ENCODE measurements at regions not wholly inside any gene's neighbourhood (a gene's known extent, or its start where the extent isn't known, plus 50 kb on each side); places are given as distances from the start of the nearest gene placed in this dataset.

DNA sequence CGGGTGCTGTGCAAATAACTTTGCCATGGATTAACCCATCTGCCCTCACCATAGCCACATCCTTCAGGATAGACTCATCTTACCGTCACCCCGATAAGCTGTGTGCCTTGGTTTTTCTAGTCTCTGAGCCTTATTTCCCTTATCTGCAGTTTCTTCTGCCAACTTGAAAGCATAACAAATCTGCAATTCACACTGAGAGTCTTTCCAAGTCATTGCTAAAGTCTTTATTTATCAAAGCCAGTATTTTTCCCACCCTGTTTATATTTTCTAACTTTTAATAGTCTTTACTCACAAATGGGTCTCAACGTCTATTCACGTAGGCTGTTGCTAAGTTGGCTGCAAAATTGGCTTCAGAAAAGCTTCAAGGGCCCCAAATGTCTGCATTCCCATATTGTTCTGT lies 61.6 kb upstream of the SUCLG2 start:
- H3K4me3 ChIP-seq (ENCODE audit: low read depth in 1 of 2, low read length in 2 of 2): no peak overlapping the region
- no peaks in the 10 kb centered on the region for H3K9me3 ChIP-seq (ENCODE audit: insufficient read depth, low read length, severe bottlenecking)
- H3K27ac ChIP-seq (ENCODE audit: low read length): no peak overlapping the region
- H3K79me2 ChIP-seq (ENCODE audit: insufficient read depth, low read length): no peaks in the 10 kb centered on the region
- H3K4me1 ChIP-seq (ENCODE audit: insufficient read depth, low read length): no peaks in the 10 kb centered on the region
- TF ChIP-seq, protein P1, sequence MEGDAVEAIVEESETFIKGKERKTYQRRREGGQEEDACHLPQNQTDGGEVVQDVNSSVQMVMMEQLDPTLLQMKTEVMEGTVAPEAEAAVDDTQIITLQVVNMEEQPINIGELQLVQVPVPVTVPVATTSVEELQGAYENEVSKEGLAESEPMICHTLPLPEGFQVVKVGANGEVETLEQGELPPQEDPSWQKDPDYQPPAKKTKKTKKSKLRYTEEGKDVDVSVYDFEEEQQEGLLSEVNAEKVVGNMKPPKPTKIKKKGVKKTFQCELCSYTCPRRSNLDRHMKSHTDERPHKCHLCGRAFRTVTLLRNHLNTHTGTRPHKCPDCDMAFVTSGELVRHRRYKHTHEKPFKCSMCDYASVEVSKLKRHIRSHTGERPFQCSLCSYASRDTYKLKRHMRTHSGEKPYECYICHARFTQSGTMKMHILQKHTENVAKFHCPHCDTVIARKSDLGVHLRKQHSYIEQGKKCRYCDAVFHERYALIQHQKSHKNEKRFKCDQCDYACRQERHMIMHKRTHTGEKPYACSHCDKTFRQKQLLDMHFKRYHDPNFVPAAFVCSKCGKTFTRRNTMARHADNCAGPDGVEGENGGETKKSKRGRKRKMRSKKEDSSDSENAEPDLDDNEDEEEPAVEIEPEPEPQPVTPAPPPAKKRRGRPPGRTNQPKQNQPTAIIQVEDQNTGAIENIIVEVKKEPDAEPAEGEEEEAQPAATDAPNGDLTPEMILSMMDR (IDR thresholded peaks at IDR 0.05; ENCODE audit: borderline replicate concordance, extremely low read depth, low read length, poor library complexity, severe bottlenecking): no peak
- TF ChIP-seq EZH2 (IDR thresholded peaks at IDR 0.05; ENCODE audit: borderline replicate concordance, low read depth, low read length, severe bottlenecking): no peak
- H3K27me3 ChIP-seq (ENCODE audit: insufficient read depth, low read length, poor library complexity): no peaks in the 10 kb centered on the region
- H2AFZ ChIP-seq (ENCODE audit: low read depth, low read length): no peak overlapping the region
- DNase-seq: no peak
- no peaks in the 10 kb centered on the region for H4K20me1 ChIP-seq (ENCODE audit: insufficient read depth, low read length)
- no peak overlapping the region for H3K9ac ChIP-seq (ENCODE audit: low read depth, low read length)
- ATAC-seq (ENCODE audit: insufficient read depth, low read depth): no peak
- no peaks in the 10 kb centered on the region for H3K36me3 ChIP-seq (ENCODE audit: insufficient read depth, low read length)
- H3K4me2 ChIP-seq (ENCODE audit: insufficient read depth, low read length): no peak overlapping the region

DNA sequence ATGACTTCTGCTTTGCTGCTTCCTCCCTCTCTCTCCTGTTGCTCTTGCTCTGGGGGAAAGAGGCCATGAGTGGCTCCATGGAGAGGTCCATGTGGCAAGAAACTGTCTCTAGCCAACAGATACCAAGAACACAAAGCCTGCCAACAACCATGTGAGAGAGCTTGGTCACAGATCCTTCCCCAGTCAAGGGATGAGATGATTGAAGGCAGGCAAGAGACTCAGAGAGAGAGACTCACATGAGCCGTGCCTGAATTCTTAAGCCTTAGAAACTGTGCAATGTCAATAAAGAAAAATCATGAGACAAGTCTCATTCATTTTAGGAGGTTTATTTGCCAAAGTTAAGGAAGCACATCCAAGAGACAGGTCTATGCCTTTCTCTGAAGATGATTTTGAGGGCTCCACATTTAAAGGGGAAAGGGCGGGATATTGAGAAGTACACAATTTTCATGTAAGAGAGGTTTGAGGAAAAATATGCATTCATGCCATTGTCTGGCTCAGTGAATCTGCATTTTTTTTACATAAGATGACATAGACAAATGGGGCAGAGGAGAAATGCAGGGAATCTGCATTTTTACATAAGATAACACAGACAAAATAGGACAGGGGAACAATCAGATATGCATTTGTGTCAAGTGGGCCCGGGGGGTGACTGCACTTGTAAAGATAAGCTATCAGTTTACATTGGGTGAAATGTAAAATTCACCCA lies 59.5 kb upstream of the SUCLG2 start:
- Histone ChIP-seq H3K79me2 (ENCODE audit: insufficient read depth, low read length) (no peaks in the 10 kb centered on the region), H2AFZ (ENCODE audit: low read depth, low read length) (no peak overlapping the region), H3K9me3 (ENCODE audit: insufficient read depth, low read length, severe bottlenecking) (no peaks in the 10 kb centered on the region), H3K27me3 (ENCODE audit: insufficient read depth, low read length, poor library complexity) (no peaks in the 10 kb centered on the region), H3K4me2 (ENCODE audit: insufficient read depth, low read length) (no peak overlapping the region), H3K27ac (ENCODE audit: low read length) (no peak overlapping the region), H4K20me1 (ENCODE audit: insufficient read depth, low read length) (no peaks in the 10 kb centered on the region), H3K9ac (ENCODE audit: low read depth, low read length) (no peak overlapping the region), H3K4me3 (ENCODE audit: low read depth in 1 of 2, low read length in 2 of 2) (no peak overlapping the region), H3K36me3 (ENCODE audit: insufficient read depth, low read length) (no peaks in the 10 kb centered on the region), H3K4me1 (ENCODE audit: insufficient read depth, low read length) (no peaks in the 10 kb centered on the region)
- DNase-seq (no peak), ATAC-seq (ENCODE audit: insufficient read depth, low read depth) (no peak)
- TF ChIP-seq EZH2 (IDR thresholded peaks at IDR 0.05; ENCODE audit: borderline replicate concordance, low read depth, low read length, severe bottlenecking): no peak
- TF ChIP-seq, protein P1 (IDR thresholded peaks at IDR 0.05; ENCODE audit: borderline replicate concordance, extremely low read depth, low read length, poor library complexity, severe bottlenecking): no peak

GRCh38 chr3:67712259-67712658 lies 57.8 kb upstream of the SUCLG2 start:
- H3K4me3 ChIP-seq (ENCODE audit: low read depth in 1 of 2, low read length in 2 of 2): no peak overlapping the region
- TF ChIP-seq, protein P1 (IDR thresholded peaks at IDR 0.05; ENCODE audit: borderline replicate concordance, extremely low read depth, low read length, poor library complexity, severe bottlenecking): no peak
- H4K20me1 ChIP-seq (ENCODE audit: insufficient read depth, low read length): no peaks in the 10 kb centered on the region
- H3K9ac ChIP-seq (ENCODE audit: low read depth, low read length): no peak overlapping the region
- ATAC-seq (ENCODE audit: insufficient read depth, low read depth): no peak
- DNase-seq: no peak
- H3K27me3 ChIP-seq (ENCODE audit: insufficient read depth, low read length, poor library complexity): no peaks in the 10 kb centered on the region
- no peak overlapping the region for H2AFZ ChIP-seq (ENCODE audit: low read depth, low read length)
- no peaks in the 10 kb centered on the region for H3K36me3 ChIP-seq (ENCODE audit: insufficient read depth, low read length)
- no peaks in the 10 kb centered on the region for H3K9me3 ChIP-seq (ENCODE audit: insufficient read depth, low read length, severe bottlenecking)
- H3K4me1 ChIP-seq (ENCODE audit: insufficient read depth, low read length): no peaks in the 10 kb centered on the region
- H3K79me2 ChIP-seq (ENCODE audit: insufficient read depth, low read length): no peaks in the 10 kb centered on the region
- no peak overlapping the region for H3K4me2 ChIP-seq (ENCODE audit: insufficient read depth, low read length)
- H3K27ac ChIP-seq (ENCODE audit: low read length): no peak overlapping the region

Measured in DND-41 (cell line).